DND-41 (cell line): ENCODE measurements at regions not wholly inside any gene's neighbourhood (a gene's known extent, or its start where the extent isn't known, plus 50 kb on each side); places are given as distances from the start of the nearest gene placed in this dataset.

Experiments
- ATAC-seq: fragments of 200-7000 bp; cut with Tn5 transposase; 3 replicates; pipeline ENCODE4 v1.9.1; 2021; ENCODE audit warnings: low read depth; ENCODE audit not compliant: insufficient read depth
- DNase-seq: peaks from one replicate; pipeline ENCODE4 v3.0.0-alpha.2; 2020
- H2AFZ ChIP-seq: 2 replicates; pipeline ENCODE4 v1.6.0; 2012; ENCODE audit warnings: low read depth, low read length
- H3K27ac ChIP-seq: 2 replicates; pipeline ENCODE4 v1.5.1; 2012; ENCODE audit warnings: low read length, inconsistent platforms
- H3K27me3 ChIP-seq: fragments of 200-600 bp; sonication (generic); 2 replicates; pipeline ENCODE4 v1.6.0; 2012; ENCODE audit warnings: low read length, mild to moderate bottlenecking, inconsistent platforms; ENCODE audit not compliant: insufficient read depth, poor library complexity
- H3K36me3 ChIP-seq: 2 replicates; pipeline ENCODE4 v1.5.1; 2012; ENCODE audit warnings: low read length, inconsistent platforms; ENCODE audit not compliant: insufficient read depth
- H3K4me1 ChIP-seq: 2 replicates; pipeline ENCODE4 v1.5.1; 2012; ENCODE audit warnings: mild to moderate bottlenecking, low read length; ENCODE audit not compliant: insufficient read depth
- H3K4me2 ChIP-seq: 2 replicates; pipeline ENCODE4 v1.6.0; 2012; ENCODE audit warnings: mild to moderate bottlenecking, moderate library complexity, low read length, inconsistent platforms; ENCODE audit not compliant: insufficient read depth
- H3K4me3 ChIP-seq, 2 experiments: fragments of 200-600 bp in 1 of 2; shearing (Covaris generic) in 1 of 2; 2 replicates each; pipeline ENCODE4 v1.5.1; 2012 to 2016; ENCODE audit warnings: inconsistent platforms in 2 of 2, low read length in 2 of 2, mild to moderate bottlenecking in 2 of 2, low read depth in 1 of 2, moderate library complexity in 1 of 2
- H3K79me2 ChIP-seq: 2 replicates; pipeline ENCODE4 v1.6.0; 2012; ENCODE audit warnings: low read length, inconsistent platforms; ENCODE audit not compliant: insufficient read depth
- H3K9ac ChIP-seq: 2 replicates; pipeline ENCODE4 v1.6.0; 2012; ENCODE audit warnings: low read depth, mild to moderate bottlenecking, inconsistent platforms, low read length, moderate library complexity
- H3K9me3 ChIP-seq: 2 replicates; pipeline ENCODE4 v1.5.1; 2012; ENCODE audit warnings: low read length, moderate library complexity, mild to moderate bottlenecking, inconsistent platforms; ENCODE audit not compliant: insufficient read depth, severe bottlenecking
- H4K20me1 ChIP-seq: 2 replicates; pipeline ENCODE4 v1.6.0; 2012; ENCODE audit warnings: low read length; ENCODE audit not compliant: insufficient read depth
- CTCF ChIP-seq: IDR thresholded peaks from 2 replicates; pipeline ENCODE4 v1.5.1; 2012; ENCODE audit warnings: borderline replicate concordance, low read length, moderate library complexity, mild to moderate bottlenecking; ENCODE audit not compliant: poor library complexity, severe bottlenecking; ENCODE audit errors: extremely low read depth
- EZH2 ChIP-seq: IDR thresholded peaks from 3 replicates; pipeline ENCODE4 v1.6.1; 2012; ENCODE audit warnings: borderline replicate concordance, low read depth, mild to moderate bottlenecking, moderate library complexity, low read length, inconsistent platforms; ENCODE audit not compliant: severe bottlenecking

- no peak overlapping the region for H3K4me2 ChIP-seq
- H3K27me3 ChIP-seq = no peaks in the 10 kb centered on the region
- no peak overlapping the region for H3K4me3 ChIP-seq
Observed at GRCh38 chr2:7858624-7859023, 823.2 kb upstream of the ID2 start.

GRCh38 chr2:7860693-7861092 lies 821.2 kb upstream of the ID2 start:
- DNase-seq = no peak
- ATAC-seq = peak; percentile 27; the same call in 2 of the 3 replicates
- H3K4me2 ChIP-seq = no peak overlapping the region

More at GRCh38 chr2:7858624-7859023, 823.2 kb upstream of the ID2 start:
- DNase-seq = no peak
- H3K9ac ChIP-seq = no peak overlapping the region
- no peaks in the 10 kb centered on the region for H3K4me1 ChIP-seq
- no peak overlapping the region for H3K27ac ChIP-seq
- no peak for ATAC-seq
- H3K36me3 ChIP-seq = no peaks in the 10 kb centered on the region
- TF ChIP-seq CTCF (no peak), EZH2 (no peak)
- H2AFZ ChIP-seq = no peak overlapping the region
- no peaks in the 10 kb centered on the region for H4K20me1 ChIP-seq
- H3K79me2 ChIP-seq = no peaks in the 10 kb centered on the region
- no peaks in the 10 kb centered on the region for H3K9me3 ChIP-seq

GRCh38 chr2:7861910-7862702 lies 819.8 kb upstream of the ID2 start:
- H2AFZ ChIP-seq = no peak overlapping the region
- H4K20me1 ChIP-seq = no peaks in the 10 kb centered on the region
- no peaks in the 10 kb centered on the region for H3K9me3 ChIP-seq
- no peak for DNase-seq
- no peak for TF ChIP-seq EZH2
- TF ChIP-seq CTCF = no peak
- H3K79me2 ChIP-seq = no peaks in the 10 kb centered on the region
- H3K36me3 ChIP-seq = no peaks in the 10 kb centered on the region
- H3K4me2 ChIP-seq = no peak overlapping the region
- H3K27ac ChIP-seq = no peak overlapping the region
- H3K9ac ChIP-seq = no peak overlapping the region
- ATAC-seq = no peak
- H3K4me1 ChIP-seq = peaks cover 5% of the 10 kb centered on the region; the same call in 1 of the 2 replicates
- no peak overlapping the region for H3K4me3 ChIP-seq
- no peaks in the 10 kb centered on the region for H3K27me3 ChIP-seq

More at GRCh38 chr2:7860693-7861092, 821.2 kb upstream of the ID2 start:
- Histone ChIP-seq H3K27ac (no peak overlapping the region), H3K36me3 (no peaks in the 10 kb centered on the region), H4K20me1 (no peaks in the 10 kb centered on the region), H3K4me3 (no peak overlapping the region), H2AFZ (no peak overlapping the region), H3K27me3 (no peaks in the 10 kb centered on the region), H3K4me1 (no peaks in the 10 kb centered on the region), H3K9me3 (no peaks in the 10 kb centered on the region), H3K9ac (no peak overlapping the region), H3K79me2 (no peaks in the 10 kb centered on the region)
- TF ChIP-seq EZH2 (no peak), CTCF (no peak)
